DMS53 treated with DMSO at 0.1 percent for 48 hours (cell line): ENCODE measurements at regions not wholly inside any gene's neighbourhood (a gene's known extent, or its start where the extent isn't known, plus 50 kb on each side); places are given as distances from the start of the nearest gene placed in this dataset.
A peak's percentile ranks its signal among the peaks of the same experiment; 100 is the strongest.
"Not testable (repeated sequence)": the region's sequence is repeated elsewhere in the genome, so short reads cannot be mapped to it uniquely, and the experiment has no call there.

Experiments
- DNase-seq: peaks from one replicate; lab custom pipeline; 2025; ENCODE audit not compliant: unreplicated experiment; lab: John Stamatoyannopoulos, UW

DNA sequence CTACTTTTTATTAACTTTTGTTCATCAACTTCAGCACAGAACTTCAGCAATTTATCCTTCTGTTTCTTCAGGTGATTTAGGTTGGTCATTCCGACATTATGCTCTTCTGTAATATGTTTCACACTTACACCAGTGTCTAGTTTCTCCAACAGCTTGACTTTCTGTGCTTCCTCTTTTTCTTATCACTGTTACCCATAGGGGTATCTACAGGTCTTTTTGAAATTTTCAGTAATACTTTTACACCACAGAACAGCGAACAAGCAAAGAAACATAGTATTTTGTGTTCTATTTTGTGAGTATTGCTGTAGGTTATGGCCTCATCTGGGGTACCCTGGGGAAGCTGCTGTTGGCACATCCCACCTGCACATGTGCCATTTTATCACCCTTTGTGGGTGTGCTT, 260.7 kb downstream of the NSUN3 start:
- DNase-seq, result no peak

GRCh38 chr3:94331831-94332230, 269.0 kb downstream of the NSUN3 start:
- DNase-seq, result no peak

- peak; percentile 32 for DNase-seq
Observed at GRCh38 chr3:94336046-94336753, 273.3 kb downstream of the NSUN3 start.

DNA sequence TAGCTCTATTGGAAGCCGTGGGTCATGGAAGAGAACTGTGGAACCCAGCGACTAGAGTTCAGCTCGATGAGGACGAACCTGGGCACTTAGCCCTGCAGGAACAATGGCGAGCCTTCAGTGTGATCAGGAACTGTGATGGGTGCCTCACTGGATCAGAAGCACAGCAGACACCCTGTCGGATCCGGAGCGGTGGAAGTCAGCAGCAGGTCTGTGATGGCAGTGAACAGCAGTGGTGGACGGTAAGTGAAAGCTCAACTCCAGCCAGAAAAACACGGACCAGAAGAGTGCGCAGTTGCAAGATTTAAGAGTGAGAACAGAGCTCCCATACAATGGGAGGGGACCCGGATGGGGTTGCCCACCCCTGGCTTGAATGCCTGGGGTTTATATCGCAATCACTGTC, 282.2 kb downstream of the NSUN3 start:
- DNase-seq, result no peak

- DNase-seq, result no peak
Observed at GRCh38 chr3:94349310-94349878, 286.5 kb downstream of the NSUN3 start.

- no peak for DNase-seq
Observed at GRCh38 chr3:94356581-94356980, 293.7 kb downstream of the NSUN3 start.

- no peak for DNase-seq
Observed at GRCh38 chr3:94359996-94360395, 297.1 kb downstream of the NSUN3 start.

GRCh38 chr3:94360987-94361386, 298.1 kb downstream of the NSUN3 start:
- no peak for DNase-seq

- no peak for DNase-seq
Observed at GRCh38 chr3:94362393-94362792, 299.5 kb downstream of the NSUN3 start.

DNA sequence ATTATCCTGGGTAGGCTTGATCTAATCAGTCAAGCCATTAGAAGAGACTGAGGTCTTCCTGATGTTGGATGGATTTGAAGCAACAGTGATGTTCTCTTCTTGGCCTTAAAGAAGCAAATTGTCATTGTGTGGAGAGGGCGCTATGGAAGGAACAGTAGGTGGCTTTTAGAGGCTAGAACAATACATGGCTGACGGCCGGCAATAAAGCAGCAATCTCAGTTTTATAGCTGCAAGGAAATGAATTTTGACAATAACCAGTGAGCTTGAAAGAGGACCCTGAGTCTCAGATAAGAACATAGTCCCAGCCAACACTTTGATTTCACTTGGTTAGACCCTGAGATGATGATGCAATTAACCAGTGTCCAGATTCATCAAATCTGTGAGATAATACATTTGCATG, 302.1 kb downstream of the NSUN3 start:
- no peak for DNase-seq

DNA sequence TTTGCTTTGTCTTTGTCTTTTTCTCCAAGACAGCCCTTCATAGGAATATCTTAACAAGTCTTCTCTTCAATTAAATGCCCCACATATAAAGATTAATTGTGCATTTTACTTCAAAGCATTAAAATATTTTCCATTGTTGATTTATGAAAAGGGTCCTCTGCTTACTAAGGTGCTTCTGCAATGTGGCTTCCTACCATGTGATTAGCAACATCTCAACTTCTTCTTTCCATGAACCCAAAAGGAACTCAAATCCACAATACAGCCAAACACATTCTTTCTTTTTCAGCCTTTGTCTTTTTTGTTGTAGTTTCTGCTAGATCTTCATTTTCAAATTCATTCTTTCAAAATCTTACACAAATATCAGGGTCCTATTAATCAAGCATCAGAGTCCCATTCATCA, 309.2 kb downstream of the NSUN3 start:
- no peak for DNase-seq

- DNase-seq, result no peak
Observed at GRCh38 chr3:94373456-94373855, 310.6 kb downstream of the NSUN3 start.

DNA sequence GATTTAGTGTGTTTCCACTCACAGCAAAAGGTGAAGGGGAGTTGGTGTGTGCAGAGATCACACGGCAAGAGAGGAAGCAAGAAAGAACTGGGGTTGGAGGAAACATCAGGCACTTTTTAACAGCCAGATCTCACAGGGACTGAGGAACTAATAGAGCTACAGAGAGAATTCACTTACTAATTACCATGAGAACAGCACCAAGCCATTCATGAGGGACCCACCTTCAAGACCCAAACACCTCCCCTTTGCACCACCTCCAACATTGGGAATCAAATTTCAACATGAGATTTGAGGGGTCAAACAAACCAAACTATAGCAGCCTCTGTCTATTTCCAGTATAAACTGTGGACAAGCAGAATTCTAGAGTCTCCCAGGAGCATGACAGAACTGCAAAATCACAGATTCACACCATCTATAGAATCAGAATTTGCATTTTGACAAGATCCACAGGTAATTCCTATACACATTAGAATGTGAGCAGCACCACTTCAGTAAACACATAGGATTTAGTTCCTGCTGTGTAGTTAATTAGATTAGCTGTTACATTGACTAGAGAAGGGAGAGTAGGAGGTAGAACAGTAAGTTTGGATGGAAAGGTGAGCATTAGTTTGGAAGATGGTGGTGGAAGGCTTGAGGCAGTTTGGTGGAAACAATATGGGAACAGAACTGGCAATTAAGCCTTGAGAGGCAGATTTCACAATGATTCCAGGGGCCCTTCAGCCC, 311.7 kb downstream of the NSUN3 start:
- no peak for DNase-seq

DNA sequence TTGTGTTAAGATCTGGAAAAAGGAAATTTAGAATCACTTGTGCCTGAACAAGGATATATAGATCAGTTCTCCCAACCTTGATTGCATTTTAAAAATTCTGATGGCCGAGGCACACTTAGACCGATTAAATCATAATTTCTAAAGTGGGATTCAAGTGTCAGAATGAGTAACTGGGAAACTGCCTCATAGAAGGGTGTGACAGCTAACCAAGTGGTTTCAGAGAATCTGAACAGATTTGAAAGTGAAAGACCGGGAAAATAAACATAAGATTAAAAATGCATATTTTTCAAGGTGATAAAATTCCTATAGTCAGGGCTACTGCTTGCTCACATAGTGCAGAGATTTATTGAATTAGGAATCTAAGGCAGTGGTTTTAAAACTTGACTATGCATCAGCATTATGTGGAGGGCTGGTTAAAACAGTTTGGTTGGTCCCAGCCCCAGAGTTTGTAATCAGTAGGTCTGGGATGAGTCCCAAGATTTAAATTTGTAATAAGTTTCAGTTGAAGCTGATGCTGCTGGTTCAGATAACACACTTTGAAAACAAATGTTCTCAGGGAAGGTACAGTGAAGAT, 314.3 kb downstream of the NSUN3 start:
- DNase-seq, result not testable (repeated sequence)

DNA sequence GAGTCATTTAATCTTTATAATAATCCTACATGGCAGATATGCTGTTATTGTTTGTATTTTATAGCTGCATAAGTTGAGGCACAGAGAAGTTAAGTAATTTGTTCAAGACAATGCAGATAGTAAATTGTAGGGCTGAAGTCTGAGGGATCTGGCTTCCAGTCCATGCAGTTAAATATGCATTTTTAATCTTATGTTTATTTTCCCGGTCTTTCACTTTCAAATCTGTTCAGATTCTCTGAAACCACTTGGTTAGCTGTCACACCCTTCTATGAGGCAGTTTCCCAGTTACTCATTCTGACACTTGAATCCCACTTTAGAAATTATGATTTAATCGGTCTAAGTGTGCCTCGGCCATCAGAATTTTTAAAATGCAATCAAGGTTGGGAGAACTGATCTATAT, 315.0 kb downstream of the NSUN3 start:
- not testable (repeated sequence) for DNase-seq

DNA sequence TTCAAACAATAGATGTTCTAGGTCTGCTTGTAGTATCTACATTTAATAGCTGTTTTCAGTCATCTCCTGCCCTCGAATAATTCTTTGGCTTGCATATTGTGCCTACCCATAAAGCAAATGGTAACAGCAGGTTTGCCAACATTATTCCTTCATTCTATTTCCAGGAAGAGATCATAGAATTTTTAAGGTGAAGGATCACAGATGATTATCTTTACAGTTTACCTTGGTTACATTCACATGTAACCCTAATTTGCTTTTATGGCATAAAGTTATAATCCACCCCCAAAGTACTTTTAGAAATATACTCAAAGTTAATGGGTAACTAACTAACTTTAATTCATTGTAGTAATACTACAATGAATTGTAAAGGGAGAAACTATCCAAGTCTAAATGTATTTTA, 315.5 kb downstream of the NSUN3 start:
- DNase-seq, result no peak

- DNase-seq, result no peak
Observed at GRCh38 chr3:94379264-94379663, 316.4 kb downstream of the NSUN3 start.

DNA sequence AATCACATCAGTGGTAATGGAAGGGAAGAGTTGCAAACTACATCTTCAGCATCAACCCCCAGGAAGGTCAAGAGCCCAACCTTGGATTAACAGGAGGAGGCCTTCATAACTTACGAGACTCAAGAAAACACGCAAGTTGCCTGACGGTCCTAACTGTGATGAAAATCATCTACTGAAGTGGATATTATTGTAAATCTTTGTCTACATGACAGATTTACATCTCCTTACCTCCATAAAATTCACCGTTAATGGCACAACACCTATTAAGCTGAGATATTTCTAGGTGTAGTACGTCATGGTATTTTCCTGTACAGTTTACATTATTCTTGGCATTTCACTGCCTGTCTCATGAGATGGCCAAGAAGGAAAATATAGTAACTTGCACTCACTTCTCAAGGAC, 332.0 kb downstream of the NSUN3 start:
- DNase-seq, result no peak

- no peak for DNase-seq
Observed at GRCh38 chr3:94395851-94396250, 333.0 kb downstream of the NSUN3 start.

DNA sequence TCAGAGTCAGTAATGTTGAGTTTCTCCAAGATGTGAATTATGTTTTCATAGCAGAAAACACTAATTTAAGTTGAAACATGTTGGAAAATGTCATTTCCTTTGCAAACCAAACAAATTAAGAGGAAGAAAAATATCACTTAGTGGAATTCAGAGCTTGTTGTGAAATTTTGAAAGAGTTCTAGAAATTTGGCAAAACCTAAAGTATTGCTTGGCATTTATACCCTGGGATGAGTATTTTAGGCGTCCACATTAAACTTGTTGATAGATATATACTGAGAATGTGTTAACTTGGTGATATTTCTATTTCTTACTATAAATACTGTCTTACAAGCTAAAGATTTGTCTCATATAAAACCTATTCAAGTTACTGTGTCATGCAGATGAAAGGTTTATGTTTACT, 335.2 kb downstream of the NSUN3 start:
- no peak for DNase-seq

DNA sequence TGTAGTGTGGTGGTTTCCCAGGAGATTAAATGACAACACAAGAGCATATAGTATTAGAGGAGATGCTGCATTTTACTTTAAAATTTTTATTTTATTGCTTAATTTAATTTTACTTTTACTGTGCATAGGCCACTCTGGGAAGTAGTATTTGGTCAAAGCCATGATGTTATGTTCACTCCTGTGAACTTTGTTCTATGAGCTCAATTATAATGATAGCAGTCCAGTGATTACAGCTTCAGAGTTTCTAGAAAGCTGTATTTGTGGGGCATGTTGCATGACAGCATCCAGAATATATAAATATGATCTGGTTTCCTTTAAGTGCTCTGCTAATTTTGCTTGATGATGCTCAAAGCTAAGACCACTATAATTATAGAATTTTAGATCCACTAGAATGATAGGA, 338.6 kb downstream of the NSUN3 start:
- no peak for DNase-seq

DNA sequence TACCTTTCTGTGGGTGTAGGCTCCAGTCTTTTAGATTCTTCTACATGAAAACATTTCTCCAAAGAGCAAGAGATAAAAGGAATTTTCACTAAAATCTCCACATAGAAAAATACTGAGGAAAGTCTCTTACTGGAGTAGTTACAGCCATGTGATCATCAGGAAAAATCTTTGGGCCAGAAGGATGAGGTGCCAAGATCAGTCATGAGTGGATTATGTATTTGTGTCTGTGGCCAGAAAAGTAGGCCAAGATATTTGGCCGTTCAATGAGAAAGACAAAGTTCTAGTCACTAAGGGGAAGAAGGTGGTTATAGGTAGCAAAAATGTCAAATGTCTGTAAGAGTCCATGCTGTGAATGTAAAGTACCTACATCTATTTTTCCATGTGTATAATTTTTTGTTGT, 339.3 kb downstream of the NSUN3 start:
- DNase-seq, result no peak
